Fibroblast of lung (primary cell): ENCODE measurements at regions not wholly inside any gene's neighbourhood (a gene's known extent, or its start where the extent isn't known, plus 50 kb on each side); places are given as distances from the start of the nearest gene placed in this dataset.

Experiments used
- DNase-seq, 2 donors: peaks; one replicate each; pipeline versions ENCODE4 v3.0.0 to v3.0.0-alpha.2; 2010; ENCODE audit warnings: low read depth in 2 of 2
- H2AFZ ChIP-seq: 2 replicates; pipeline ENCODE4 v1.5.1; 2012; ENCODE audit warnings: low read length, control low read depth, inconsistent platforms
- H3K27ac ChIP-seq: 2 replicates; pipeline ENCODE4 v1.5.1; 2011; ENCODE audit warnings: low read length, control low read depth; ENCODE audit not compliant: insufficient read depth
- H3K27me3 ChIP-seq: 2 replicates; pipeline ENCODE4 v1.5.1; 2011; ENCODE audit warnings: mild to moderate bottlenecking, low read length; ENCODE audit not compliant: control insufficient read depth, insufficient read depth
- H3K36me3 ChIP-seq: 2 replicates; pipeline ENCODE4 v1.5.1; 2011; ENCODE audit warnings: low read length; ENCODE audit not compliant: control insufficient read depth, insufficient read depth
- H3K4me1 ChIP-seq: 2 replicates; pipeline ENCODE4 v1.5.1; 2011; ENCODE audit warnings: low read length; ENCODE audit not compliant: control insufficient read depth, insufficient read depth; ENCODE audit errors: extremely low read depth
- H3K4me2 ChIP-seq: 2 replicates; pipeline ENCODE4 v1.5.1; 2011; ENCODE audit warnings: low read length, control low read depth; ENCODE audit not compliant: insufficient read depth; ENCODE audit errors: extremely low read depth
- H3K4me3 ChIP-seq, 4 experiments: fragments of 200-600 bp in 1 of 4; sonication (generic) in 1 of 4; replicated peaks in 1 of 4; 2 replicates each; pipeline ENCODE4 v1.5.1; 2011 to 2016; ENCODE audit warnings: low read length in 4 of 4, low read depth in 3 of 4, mild to moderate bottlenecking in 3 of 4, control low read depth in 2 of 4, inconsistent platforms in 1 of 4, mixed read lengths in 1 of 4; ENCODE audit not compliant: insufficient read depth in 1 of 4; ENCODE audit errors: control extremely low read depth in 1 of 4
- H3K79me2 ChIP-seq: 2 replicates; pipeline ENCODE4 v1.5.1; 2012; ENCODE audit warnings: mild to moderate bottlenecking, low read length, inconsistent platforms; ENCODE audit not compliant: control insufficient read depth, insufficient read depth
- H3K9ac ChIP-seq: 2 replicates; pipeline ENCODE4 v1.5.1; 2011; ENCODE audit warnings: mild to moderate bottlenecking, low read length, control low read depth; ENCODE audit not compliant: insufficient read depth
- H3K9me3 ChIP-seq: 2 replicates; pipeline ENCODE4 v1.5.1; 2012; ENCODE audit warnings: low read depth, low read length; ENCODE audit not compliant: control insufficient read depth, insufficient read depth
- H4K20me1 ChIP-seq: 2 replicates; pipeline ENCODE4 v1.5.1; 2011; ENCODE audit warnings: low read length; ENCODE audit not compliant: control insufficient read depth, insufficient read depth; ENCODE audit errors: extremely low read depth
- CTCF ChIP-seq, 2 donors: IDR thresholded peaks in 1 of 2; conservative IDR thresholded peaks in 1 of 2; 1 replicate in 1 of 2; 2 replicates in 1 of 2; pipeline ENCODE4 v1.5.1; 2011 to 2012; ENCODE audit warnings: low read length in 2 of 2, control low read depth in 1 of 2, inconsistent platforms in 1 of 2, low read depth in 1 of 2, mild to moderate bottlenecking in 1 of 2
- EZH2 ChIP-seq: IDR thresholded peaks from 2 replicates; pipeline ENCODE4 v1.5.1; 2012; ENCODE audit warnings: low read length, control low read depth, mild to moderate bottlenecking; ENCODE audit errors: missing control alignments

GRCh38 chr6:1491025-1491424, 101.6 kb downstream of the FOXF2 start:
- H4K20me1 ChIP-seq = no peaks in the 10 kb centered on the region
- H3K4me2 ChIP-seq = no peak overlapping the region
- no peaks in the 10 kb centered on the region for H3K36me3 ChIP-seq
- TF ChIP-seq CTCF (conservative IDR thresholded peaks at IDR 0.05 in 1 of 2, IDR thresholded peaks at IDR 0.05 in 1 of 2; ENCODE audit: low read depth in 1 of 2, low read length in 2 of 2) (no peak), EZH2 (no peak)
- no peak overlapping the region for H3K27ac ChIP-seq
- H3K79me2 ChIP-seq = no peaks in the 10 kb centered on the region
- peaks cover under 1% of the 10 kb centered on the region for H3K4me1 ChIP-seq
- H3K27me3 ChIP-seq = no peaks in the 10 kb centered on the region
- DNase-seq = no peak
- H3K4me3 ChIP-seq = no peak overlapping the region
- no peak overlapping the region for H2AFZ ChIP-seq
- H3K9me3 ChIP-seq = no peaks in the 10 kb centered on the region
- H3K9ac ChIP-seq = no peak overlapping the region

GRCh38 chr6:1491591-1492319, 102.4 kb downstream of the FOXF2 start:
- H2AFZ ChIP-seq = no peak overlapping the region
- no peaks in the 10 kb centered on the region for H3K9me3 ChIP-seq
- no peaks in the 10 kb centered on the region for H4K20me1 ChIP-seq
- H3K27me3 ChIP-seq = no peaks in the 10 kb centered on the region
- H3K27ac ChIP-seq = no peak overlapping the region
- no peaks in the 10 kb centered on the region for H3K79me2 ChIP-seq
- H3K36me3 ChIP-seq = no peaks in the 10 kb centered on the region
- no peaks in the 10 kb centered on the region for H3K4me1 ChIP-seq
- no peak for TF ChIP-seq CTCF (conservative IDR thresholded peaks at IDR 0.05 in 1 of 2, IDR thresholded peaks at IDR 0.05 in 1 of 2; ENCODE audit: low read depth in 1 of 2, low read length in 2 of 2)
- TF ChIP-seq EZH2 = no peak
- DNase-seq = no peak
- H3K4me3 ChIP-seq = no peak overlapping the region
- H3K4me2 ChIP-seq = no peak overlapping the region
- no peak overlapping the region for H3K9ac ChIP-seq

- Histone ChIP-seq H3K27ac (no peak overlapping the region), H3K4me2 (no peak overlapping the region), H3K4me1 (no peaks in the 10 kb centered on the region), H3K79me2 (no peaks in the 10 kb centered on the region), H3K9me3 (no peaks in the 10 kb centered on the region), H4K20me1 (no peaks in the 10 kb centered on the region), H3K27me3 (no peaks in the 10 kb centered on the region), H3K9ac (no peak overlapping the region), H3K4me3 (no peak overlapping the region), H2AFZ (no peak overlapping the region), H3K36me3 (no peaks in the 10 kb centered on the region)
- DNase-seq = no peak
- TF ChIP-seq EZH2 (no peak), CTCF (conservative IDR thresholded peaks at IDR 0.05 in 1 of 2, IDR thresholded peaks at IDR 0.05 in 1 of 2; ENCODE audit: low read depth in 1 of 2, low read length in 2 of 2) (no peak)
These were observed 105.3 kb downstream of the FOXF2 start for GRCh38 chr6:1494671-1495070.
